GOT3 (cell line): ENCODE measurements at regions not wholly inside any gene's neighbourhood (a gene's known extent, or its start where the extent isn't known, plus 50 kb on each side); places are given as distances from the start of the nearest gene placed in this dataset.
"Not testable (repeated sequence)": the region's sequence is repeated elsewhere in the genome, so short reads cannot be mapped to it uniquely, and the experiment has no call there.

ENCODE experiments used
- DNase-seq: peaks from one replicate; lab custom pipeline; 2025; ENCODE audit warnings: mixed read lengths; lab: John Stamatoyannopoulos, UW

- no peak for DNase-seq
Measured at GRCh38 chr2:34306745-34307144, 707.6 kb upstream of the FAM98A start.

- no peak for DNase-seq
Measured at GRCh38 chr2:34305587-34305986, 706.5 kb upstream of the FAM98A start.

DNA sequence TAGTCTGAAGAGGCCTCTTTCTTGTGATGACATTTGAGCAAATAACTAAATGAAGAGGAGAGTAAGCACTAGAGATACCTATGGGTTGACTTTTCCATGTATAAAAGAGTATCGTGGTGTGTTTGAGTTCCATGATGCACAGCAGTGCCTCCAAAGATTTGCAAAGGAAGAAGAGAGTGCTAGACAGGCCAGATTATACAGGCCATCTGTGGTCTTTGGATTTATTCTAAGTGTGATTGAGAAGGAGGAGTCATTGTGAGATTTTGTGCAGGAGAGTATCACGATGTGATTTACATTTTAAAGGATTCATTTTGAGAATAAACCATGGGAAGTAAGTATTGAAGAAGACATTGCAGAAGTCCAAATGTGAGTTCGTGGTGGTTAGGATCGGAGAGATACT lies 695.9 kb upstream of the FAM98A start:
- DNase-seq: no peak

- no peak for DNase-seq
Measured at GRCh38 chr2:34291076-34291475, 692.0 kb upstream of the FAM98A start.

GRCh38 chr2:34288016-34288415 lies 688.9 kb upstream of the FAM98A start:
- no peak for DNase-seq

- no peak for DNase-seq
Measured at GRCh38 chr2:34280606-34281005, 681.5 kb upstream of the FAM98A start.

DNA sequence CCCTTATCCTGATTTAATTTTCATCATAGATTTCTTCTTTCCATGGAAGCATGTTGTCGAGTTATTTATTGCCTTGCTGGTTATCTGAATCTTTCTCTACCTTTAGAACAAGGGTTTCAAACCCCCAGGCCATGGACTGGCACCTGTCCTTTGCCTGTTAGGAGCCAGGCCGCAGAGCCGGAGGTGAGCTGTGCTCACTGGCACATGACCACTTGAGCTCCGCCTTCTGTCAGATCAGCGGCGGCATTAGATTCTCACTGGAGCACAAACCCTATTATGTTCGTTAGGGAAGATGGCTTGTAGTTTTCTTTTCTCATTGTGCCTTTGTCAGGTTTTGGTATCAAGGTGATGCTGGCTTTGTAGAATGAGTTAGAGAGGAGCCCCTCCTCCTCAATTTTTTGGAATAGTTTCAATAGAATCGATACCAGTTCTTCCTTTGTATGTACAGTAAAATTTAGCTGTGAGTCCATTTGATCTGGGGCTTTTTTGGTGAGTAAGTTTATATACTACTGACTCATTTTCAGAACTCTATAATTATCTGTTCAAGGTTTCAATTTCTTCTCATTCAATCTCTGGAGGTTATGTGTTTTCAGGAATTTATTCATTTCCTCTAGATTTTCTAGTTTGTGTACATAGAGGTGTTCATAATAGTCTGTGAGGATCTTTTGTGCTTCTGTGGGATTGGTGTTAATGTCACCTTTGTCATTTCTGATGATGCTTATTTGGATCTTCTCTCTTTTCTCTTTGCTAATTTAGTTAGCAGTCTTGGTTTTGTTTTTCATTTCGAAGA lies 668.0 kb upstream of the FAM98A start:
- DNase-seq: no peak

GRCh38 chr2:34261701-34262100 lies 662.6 kb upstream of the FAM98A start:
- DNase-seq: no peak

DNA sequence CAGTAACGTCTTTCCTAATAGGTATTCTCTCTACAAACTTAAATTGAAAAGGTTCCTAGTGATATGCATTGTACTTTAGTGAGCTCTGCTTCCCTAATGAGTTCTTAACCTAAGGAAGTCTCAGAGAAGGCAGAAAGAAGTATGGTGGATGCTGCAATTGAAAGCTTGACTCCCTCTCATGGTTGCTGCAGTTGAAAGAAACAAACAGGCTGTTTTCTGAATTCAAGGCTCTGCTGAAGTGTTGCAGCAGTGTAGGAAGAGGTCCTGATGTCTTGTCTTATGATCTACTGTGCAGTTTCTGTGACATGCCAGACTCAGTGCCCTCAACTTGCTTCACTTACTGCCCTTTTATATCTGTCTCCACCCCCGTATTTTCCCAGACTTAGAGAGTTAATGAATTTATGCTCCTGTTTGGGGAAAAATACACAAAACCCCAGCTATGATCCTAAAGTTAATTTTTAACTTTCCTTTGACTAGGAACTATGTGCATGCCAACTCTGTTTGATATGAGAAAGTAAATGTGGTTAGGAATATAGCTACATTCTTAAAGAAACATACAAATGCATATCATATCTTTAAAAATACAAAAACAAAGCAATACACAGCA lies 655.3 kb upstream of the FAM98A start:
- DNase-seq: no peak

DNA sequence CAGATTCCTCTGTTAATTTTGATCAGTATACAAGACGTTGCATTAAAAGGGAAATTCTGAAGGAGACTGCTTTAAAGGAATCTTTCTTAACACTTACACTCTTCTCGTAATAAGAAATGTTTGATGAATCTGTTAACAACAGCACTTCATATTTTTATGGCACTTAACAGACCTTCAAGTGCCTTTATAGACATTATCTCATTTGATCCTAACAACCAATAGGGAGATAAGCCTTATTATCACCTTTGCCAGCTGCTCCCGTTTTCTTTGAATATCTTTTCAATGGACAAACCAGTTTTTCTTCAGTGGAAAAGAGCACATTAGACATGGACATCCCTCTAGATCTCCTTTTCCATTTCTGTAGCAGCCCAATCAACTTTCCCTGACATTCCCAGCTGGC lies 653.0 kb upstream of the FAM98A start:
- no peak for DNase-seq

- DNase-seq: no peak
Measured at GRCh38 chr2:34251578-34251977, 652.5 kb upstream of the FAM98A start.

DNA sequence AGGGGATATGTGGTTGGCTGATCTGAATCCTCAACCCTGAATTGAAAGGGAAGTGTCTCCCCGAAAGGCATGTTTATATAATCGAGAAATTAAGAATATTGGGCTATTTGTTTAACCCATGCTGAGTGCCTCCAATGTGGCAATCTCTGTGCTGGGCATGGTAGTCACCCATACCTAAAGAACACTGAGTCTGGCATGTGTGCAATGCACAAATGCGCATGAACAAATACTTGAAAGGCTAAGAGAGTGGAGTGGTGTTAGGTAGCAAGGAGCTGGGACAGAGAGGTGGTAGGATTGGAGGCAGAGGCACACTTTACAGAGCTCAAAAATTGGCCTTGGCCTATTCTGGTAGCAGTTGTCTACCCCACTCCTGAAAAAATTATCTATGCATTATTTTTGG lies 645.1 kb upstream of the FAM98A start:
- no peak for DNase-seq

- DNase-seq: no peak
Measured at GRCh38 chr2:34242763-34243123, 643.6 kb upstream of the FAM98A start.

DNA sequence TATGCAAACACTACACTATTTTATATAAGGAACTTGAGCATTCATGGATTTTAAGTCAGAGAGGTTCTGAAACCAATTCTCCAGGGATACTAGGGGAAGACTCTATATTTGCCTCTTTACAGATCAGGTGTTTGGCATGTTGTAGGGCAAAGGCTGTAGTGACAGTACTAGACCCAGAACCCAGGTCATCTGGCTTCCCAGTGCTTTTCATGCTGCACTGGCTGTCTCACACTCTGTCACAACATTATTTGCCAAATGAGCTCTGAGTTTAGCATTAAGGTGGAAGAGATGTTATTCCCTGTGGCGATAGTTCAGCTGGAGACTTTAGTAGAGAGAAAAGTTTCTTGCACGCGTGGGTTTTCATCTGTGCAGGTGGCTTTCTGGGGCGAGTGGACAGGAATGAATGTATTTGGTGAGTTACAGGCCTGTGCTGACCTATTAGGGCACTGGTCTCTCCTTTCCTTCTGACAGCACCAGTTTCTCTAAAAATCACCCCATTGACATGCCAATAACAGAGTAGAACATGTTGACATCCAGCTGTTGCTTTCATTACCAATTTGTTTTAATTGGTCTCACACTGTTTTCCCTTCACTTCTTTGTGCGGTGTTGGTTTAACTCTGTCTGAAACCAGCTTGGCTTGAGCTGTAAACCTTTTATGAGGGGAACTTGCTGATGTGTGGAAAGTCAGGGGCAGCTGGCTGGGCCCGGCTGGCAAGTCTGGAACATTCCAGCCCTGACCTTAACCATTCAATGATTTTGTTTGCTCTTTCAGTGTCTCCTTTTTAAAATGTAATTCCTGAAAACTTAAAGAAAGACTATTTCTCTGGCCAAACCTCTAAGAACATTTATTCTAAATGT lies 643.0 kb upstream of the FAM98A start:
- DNase-seq: no peak

GRCh38 chr2:34239511-34239910 lies 640.4 kb upstream of the FAM98A start:
- DNase-seq: no peak

GRCh38 chr2:34234823-34235222 lies 635.7 kb upstream of the FAM98A start:
- DNase-seq: no peak

GRCh38 chr2:34229998-34230397 lies 630.9 kb upstream of the FAM98A start:
- no peak for DNase-seq

- no peak for DNase-seq
Measured at GRCh38 chr2:34215174-34215573, 616.1 kb upstream of the FAM98A start.

GRCh38 chr2:34210382-34210781 lies 611.3 kb upstream of the FAM98A start:
- not testable (repeated sequence) for DNase-seq

DNA sequence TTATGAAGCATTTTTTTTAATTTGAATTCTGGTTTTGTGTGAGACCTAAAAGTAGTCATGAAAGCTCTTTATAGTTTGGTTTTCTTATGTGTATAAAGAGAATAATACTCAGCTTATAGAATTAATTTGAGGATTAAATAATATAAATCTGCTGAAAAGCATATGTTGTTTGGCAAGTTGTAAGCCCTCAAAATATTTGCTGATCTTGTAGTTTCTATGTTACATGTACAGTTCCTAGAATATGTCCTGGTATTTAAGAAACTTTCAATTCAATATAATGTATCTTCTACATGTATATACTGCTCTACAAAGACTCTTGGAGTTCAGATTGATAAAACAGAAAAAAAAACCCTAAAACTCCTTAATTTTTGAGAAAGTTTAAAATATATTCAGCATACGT lies 605.5 kb upstream of the FAM98A start:
- DNase-seq: no peak

GRCh38 chr2:34201099-34201498 lies 602.0 kb upstream of the FAM98A start:
- no peak for DNase-seq

DNA sequence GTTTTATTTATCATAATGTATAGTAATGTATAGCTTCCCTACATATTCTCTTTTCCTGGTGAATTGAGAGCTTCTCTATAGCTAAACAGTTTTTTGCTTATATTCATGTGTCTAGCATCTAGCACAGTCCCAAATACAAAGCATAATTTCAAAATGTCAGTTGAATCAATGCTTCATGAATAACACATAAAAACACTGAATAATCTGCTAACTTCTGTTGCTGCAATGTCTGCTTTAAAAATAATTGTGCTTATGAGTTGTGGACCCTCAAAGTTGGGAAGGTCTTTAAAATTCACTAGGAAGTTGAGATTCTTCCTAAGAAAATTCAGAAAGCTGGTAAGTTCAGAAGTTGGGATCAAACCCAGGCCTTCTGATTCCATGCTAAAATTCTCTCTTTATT lies 600.9 kb upstream of the FAM98A start:
- DNase-seq: no peak

DNA sequence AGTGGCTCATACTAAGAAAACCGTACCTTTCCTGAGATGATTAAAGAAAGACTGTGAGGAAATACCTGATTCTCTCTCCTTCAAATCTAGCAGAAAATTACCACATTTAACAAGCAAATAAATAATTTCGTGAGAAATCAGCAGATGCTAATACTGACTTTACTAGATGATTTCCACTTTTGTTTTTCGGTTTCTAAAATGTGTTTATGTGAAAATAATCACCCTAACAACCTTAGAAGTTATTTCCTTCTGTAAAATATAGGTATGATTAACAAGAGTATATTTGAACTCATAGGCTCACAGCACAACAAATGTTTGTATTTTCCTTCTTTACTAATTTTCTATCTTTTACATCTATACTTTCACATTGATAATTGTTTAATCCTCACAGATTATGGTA lies 594.1 kb upstream of the FAM98A start:
- no peak for DNase-seq
